ENCODE measurements at regions not wholly inside any gene's neighbourhood (a gene's known extent, or its start where the extent isn't known, plus 50 kb on each side); places are given as distances from the start of the nearest gene placed in this dataset.

GRCh38 chr11:33988586-33989370 is 62.8 kb upstream of the CAPRIN1 start:
- TF ChIP-seq MYC (IDR thresholded peaks at IDR 0.05; ENCODE audit: low read depth, low read length) (no peak), POLR2AphosphoS5 (IDR thresholded peaks at IDR 0.05; ENCODE audit: insufficient read depth, low read depth, low read length) (no peak), POLR2A (IDR thresholded peaks at IDR 0.05; ENCODE audit: low read depth, low read length) (no peak), FOS (IDR thresholded peaks at IDR 0.05; ENCODE audit: borderline replicate concordance, insufficient read depth, low read length) (no peak)
- TF ChIP-seq, protein P1, sequence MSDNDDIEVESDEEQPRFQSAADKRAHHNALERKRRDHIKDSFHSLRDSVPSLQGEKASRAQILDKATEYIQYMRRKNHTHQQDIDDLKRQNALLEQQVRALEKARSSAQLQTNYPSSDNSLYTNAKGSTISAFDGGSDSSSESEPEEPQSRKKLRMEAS (IDR thresholded peaks at IDR 0.05; ENCODE audit: insufficient read depth, insufficient read length), result no peak
- TF ChIP-seq, protein P2, sequence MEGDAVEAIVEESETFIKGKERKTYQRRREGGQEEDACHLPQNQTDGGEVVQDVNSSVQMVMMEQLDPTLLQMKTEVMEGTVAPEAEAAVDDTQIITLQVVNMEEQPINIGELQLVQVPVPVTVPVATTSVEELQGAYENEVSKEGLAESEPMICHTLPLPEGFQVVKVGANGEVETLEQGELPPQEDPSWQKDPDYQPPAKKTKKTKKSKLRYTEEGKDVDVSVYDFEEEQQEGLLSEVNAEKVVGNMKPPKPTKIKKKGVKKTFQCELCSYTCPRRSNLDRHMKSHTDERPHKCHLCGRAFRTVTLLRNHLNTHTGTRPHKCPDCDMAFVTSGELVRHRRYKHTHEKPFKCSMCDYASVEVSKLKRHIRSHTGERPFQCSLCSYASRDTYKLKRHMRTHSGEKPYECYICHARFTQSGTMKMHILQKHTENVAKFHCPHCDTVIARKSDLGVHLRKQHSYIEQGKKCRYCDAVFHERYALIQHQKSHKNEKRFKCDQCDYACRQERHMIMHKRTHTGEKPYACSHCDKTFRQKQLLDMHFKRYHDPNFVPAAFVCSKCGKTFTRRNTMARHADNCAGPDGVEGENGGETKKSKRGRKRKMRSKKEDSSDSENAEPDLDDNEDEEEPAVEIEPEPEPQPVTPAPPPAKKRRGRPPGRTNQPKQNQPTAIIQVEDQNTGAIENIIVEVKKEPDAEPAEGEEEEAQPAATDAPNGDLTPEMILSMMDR (IDR thresholded peaks at IDR 0.05; ENCODE audit: extremely low read depth in 1 of 2, insufficient read depth in 1 of 2, low read depth in 1 of 2, low read length in 2 of 2), result no peak
- H3K79me2 ChIP-seq (ENCODE audit: control insufficient read depth, insufficient read depth, low read length), result no peaks in the 10 kb centered on the region
- H3K9me1 ChIP-seq (replicated peaks; ENCODE audit: control insufficient read depth, extremely low read depth, insufficient read depth, low read length), result no peaks in the 10 kb centered on the region
- no peaks in the 10 kb centered on the region for H3K36me3 ChIP-seq (ENCODE audit: control insufficient read depth in 2 of 2, extremely low read depth in 1 of 2, insufficient read depth in 2 of 2, low read length in 2 of 2)
- no peak overlapping the region for H3K27ac ChIP-seq (ENCODE audit: insufficient read depth, low read depth, low read length)
- H3K4me2 ChIP-seq (ENCODE audit: insufficient read depth, low read length), result no peak overlapping the region
- DNase-seq (ENCODE audit: low read depth, low spot score) (no peak), FAIRE-seq (no peak)
- ChIA-PET POLR2A (no interaction called here), CTCF (interaction anchor here (0.5 to 3.7 kb wide), 45 partner anchors 10 to 1162 kb away, joined by 3 to 129 read pairs (median 4); partner anchors contain the start of gene ABTB2)
- H3K27me3 ChIP-seq (ENCODE audit: control insufficient read depth in 2 of 2, insufficient read depth in 2 of 2, low read length in 2 of 2), result peaks cover 2 to 3% of the 10 kb centered on the region in 2 experiments
- H3K4me1 ChIP-seq (ENCODE audit: control insufficient read depth, extremely low read depth, insufficient read depth, low read length), result no peaks in the 10 kb centered on the region
- no peaks in the 10 kb centered on the region for H3K9me3 ChIP-seq (replicated peaks; ENCODE audit: control insufficient read depth, insufficient read depth, low read length)
- dilution Hi-C loops (cut with MboI; ENCODE audit: extremely low pct_ligation_motif_present, low sequenced_read_pairs) (no loop called here), intact Hi-C loops (cut with micrococcal nuclease) (loop anchor here (1.0 kb wide), 4 partner anchors 17 to 180 kb away; no protein-coding TSS in a partner anchor)
- no TSS peak for BruUV-seq (replicated peaks)
- H3K9ac ChIP-seq (replicated peaks; ENCODE audit: extremely low read depth, insufficient read depth, low read length), result no peak overlapping the region
- no peaks in the 10 kb centered on the region for H4K20me1 ChIP-seq (replicated peaks; ENCODE audit: control insufficient read depth, extremely low read depth, insufficient read depth, low read length)
- H3K4me3 ChIP-seq (replicated peaks in 1 of 3; ENCODE audit: insufficient read depth in 1 of 3, low read depth in 1 of 3, low read length in 3 of 3), result no peak overlapping the region
- H2AFZ ChIP-seq (ENCODE audit: low read depth, low read length), result no peak overlapping the region
